22Rv1 (cell line): ENCODE measurements at regions not wholly inside any gene's neighbourhood (a gene's known extent, or its start where the extent isn't known, plus 50 kb on each side); places are given as distances from the start of the nearest gene placed in this dataset.

Source experiments
- H3K27ac ChIP-seq: fragments of 450-650 bp; 2 replicates; pipeline ENCODE4 v1.5.1; 2017
- ZFX ChIP-seq: fragments of 450-650 bp; IDR thresholded peaks from 2 replicates; pipeline ENCODE4 v1.6.1; 2017; ENCODE audit warnings: antibody characterized with exemption, borderline replicate concordance
- TF ChIP-seq, protein P1 (sequence below): fragments of 450-650 bp; IDR thresholded peaks from 2 replicates; pipeline ENCODE4 v1.5.1; 2017; ENCODE audit warnings: mild to moderate bottlenecking

DNA sequence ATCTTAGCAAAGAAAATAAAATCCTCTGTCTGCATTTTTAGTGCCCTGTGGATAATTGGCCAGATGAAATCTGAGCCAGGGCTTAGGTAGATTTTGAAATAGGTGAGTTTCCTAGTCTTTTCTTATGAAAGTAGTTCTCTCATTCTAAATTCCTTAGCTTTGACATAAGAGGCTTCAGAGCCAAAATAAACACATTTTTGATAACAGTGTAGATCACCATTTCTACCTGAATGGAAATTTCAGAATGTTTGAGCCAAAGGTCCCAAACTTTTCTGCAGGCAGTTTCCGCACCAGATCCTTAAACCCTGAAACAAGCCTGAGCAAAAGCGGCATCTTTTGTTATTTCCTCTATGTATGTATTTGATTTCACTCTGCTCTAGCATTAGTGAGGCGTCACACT, 551.2 kb downstream of the EFNB2 start:
- TF ChIP-seq, protein P1, sequence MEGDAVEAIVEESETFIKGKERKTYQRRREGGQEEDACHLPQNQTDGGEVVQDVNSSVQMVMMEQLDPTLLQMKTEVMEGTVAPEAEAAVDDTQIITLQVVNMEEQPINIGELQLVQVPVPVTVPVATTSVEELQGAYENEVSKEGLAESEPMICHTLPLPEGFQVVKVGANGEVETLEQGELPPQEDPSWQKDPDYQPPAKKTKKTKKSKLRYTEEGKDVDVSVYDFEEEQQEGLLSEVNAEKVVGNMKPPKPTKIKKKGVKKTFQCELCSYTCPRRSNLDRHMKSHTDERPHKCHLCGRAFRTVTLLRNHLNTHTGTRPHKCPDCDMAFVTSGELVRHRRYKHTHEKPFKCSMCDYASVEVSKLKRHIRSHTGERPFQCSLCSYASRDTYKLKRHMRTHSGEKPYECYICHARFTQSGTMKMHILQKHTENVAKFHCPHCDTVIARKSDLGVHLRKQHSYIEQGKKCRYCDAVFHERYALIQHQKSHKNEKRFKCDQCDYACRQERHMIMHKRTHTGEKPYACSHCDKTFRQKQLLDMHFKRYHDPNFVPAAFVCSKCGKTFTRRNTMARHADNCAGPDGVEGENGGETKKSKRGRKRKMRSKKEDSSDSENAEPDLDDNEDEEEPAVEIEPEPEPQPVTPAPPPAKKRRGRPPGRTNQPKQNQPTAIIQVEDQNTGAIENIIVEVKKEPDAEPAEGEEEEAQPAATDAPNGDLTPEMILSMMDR: no peak
- no peak overlapping the region for H3K27ac ChIP-seq

DNA sequence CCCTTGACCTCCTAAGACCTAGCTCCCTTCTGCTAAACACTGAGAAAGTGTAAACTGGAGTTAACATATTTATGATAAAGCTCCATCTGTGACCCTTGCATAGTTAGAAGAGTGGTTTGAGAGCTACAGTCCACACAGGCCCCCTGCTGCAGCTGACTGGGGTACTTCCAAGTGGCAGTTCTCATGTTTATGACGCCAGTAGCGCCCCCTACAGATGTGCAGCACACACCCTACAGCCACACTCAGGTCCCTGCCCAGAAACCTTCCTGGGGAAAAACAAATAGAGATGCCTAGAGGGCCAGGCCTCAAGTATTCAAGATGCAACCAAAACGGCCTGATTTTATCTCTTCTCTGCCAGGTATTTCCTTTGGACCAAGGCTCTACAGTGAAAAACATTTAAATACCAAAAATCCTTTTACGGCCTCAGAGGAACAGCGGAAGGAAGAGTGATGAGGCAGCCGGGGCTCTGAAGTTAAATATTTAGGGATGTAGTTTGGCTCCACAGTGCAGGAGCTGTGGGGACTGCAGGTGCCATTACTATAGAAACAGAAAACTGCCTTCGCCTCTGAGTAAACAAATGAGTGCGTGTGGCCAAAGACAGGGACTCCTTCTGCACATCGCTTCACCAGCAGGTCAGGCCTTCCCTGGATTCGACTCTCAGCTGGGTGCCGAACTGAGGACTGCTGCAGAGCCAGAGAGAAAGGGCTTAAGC, 553.1 kb downstream of the EFNB2 start:
- no peak overlapping the region for H3K27ac ChIP-seq
- TF ChIP-seq ZFX: no peak
- TF ChIP-seq, protein P1: no peak

DNA sequence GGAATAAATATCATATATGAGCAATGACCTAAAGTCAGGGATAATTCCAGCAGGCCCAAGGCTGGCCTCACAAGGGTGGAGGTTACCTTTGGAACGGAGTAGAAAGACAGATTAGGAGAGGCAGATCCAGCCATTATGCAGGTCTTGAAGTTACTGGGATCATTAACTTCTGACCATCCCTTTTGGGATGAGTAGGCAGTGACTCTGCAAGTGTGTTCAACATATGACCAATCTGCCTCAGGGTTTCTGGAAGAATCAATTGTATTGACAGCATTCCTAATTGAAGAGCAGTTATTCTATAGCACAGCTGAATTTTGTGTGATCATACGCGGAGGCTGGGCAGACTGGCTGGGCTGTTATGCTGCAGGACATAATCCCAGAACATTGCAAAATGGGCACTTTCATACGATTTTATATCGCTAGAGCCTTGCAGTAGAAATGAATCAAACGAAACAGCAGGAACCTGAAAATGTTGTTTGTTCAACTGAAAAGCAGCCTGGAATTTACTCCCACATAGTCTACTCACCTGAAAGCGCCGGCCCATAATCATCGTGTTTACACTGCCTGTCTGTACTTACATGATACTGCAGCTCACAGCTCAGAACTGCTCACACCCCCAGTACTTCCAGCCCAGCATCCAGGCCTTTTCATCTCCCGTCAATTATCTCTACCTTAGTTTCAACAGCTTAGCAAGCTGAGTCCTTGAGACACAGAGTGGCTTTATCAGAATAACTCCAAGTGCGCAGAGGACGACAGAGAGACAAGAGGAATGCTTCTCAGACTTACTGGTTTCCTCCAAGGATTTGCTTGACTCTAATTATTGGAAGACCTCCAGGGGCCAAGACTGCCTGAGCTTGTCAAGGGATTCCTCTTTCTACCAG, 556.1 kb downstream of the EFNB2 start:
- H3K27ac ChIP-seq: no peak overlapping the region
- no peak for TF ChIP-seq ZFX
- TF ChIP-seq, protein P1: no peak

DNA sequence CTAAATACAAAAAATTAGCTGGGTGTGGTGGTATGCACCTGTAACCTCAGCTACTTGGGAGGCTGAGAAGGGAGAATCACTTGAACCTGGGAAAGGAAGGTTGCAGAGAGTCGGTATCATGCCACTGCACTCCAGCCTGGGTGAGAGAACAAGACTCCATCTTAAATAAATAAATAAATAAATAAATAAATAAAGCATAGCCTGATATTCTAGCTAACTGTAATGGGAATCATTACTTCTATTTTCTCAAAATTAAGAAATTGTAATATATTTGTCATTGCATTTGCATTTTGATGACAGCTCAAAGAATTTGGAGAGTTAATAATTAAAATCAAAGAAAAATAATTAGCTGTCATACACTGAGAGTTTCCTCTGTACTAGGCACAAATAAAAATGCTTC, 561.1 kb downstream of the EFNB2 start:
- no peak overlapping the region for H3K27ac ChIP-seq
- TF ChIP-seq, protein P1: no peak
- TF ChIP-seq ZFX: no peak

DNA sequence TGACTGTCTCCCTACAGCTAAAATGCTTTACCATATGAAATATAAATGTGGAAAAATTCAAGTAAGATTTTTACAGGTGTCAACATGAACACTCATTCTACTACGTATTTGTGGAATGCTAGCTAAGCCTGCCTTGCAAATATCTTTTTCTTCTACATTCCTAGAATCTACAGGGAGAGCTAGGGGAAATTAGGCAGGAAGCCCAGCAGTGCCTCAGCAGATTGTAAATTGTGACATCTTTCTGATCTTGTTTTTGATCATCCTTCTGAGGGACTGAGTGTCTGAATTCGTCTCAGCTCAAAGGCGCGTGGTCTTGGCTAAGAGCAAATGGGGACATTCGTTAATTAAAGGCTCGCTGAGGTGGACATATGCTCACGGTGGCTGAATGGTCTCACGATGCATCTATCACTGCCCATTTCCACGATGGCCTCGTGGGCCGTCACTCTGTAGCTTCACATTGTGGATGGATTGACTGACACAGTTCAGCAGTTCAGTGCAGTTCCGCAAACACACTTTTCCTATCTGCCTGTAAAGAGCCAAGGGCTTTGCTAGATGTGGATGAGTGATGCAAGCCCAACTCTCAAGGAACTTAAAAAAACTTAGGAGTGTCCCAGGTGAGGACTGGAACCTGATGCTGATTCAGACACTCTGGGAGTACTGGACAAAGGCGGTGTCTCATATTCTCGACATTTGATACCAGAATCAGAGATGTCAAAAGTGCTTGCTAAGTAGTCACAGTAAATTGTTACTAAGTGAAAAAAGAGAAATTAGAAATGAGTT, 562.5 kb downstream of the EFNB2 start:
- 0 out of 2 replicates have a peak overlapping the region, but pooled peaks have one; percentile 41 for H3K27ac ChIP-seq
- TF ChIP-seq ZFX: no peak

DNA sequence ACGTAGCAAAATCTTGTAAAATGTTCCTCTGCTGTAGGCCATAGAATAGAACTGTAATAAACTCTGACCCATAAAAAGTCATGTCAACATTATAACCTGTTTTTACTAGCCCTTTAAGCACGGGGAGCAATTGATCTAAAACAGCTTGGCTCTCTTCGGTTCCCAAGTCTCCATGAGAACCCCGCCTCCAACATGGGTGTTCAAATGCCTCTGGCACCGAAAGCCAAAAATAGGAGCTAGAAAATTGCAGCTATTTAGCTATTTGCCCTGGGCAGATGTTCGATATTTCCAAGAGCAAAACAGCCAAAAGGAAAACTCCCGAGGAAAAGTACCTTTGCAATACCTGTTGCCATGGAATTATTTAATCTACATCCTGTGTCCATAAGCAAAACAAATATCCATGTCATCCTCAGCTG, 563.1 kb downstream of the EFNB2 start:
- no peak for TF ChIP-seq ZFX
- H3K27ac ChIP-seq: peak overlapping the region; percentile 41; the same call in 1 of the 2 replicates

DNA sequence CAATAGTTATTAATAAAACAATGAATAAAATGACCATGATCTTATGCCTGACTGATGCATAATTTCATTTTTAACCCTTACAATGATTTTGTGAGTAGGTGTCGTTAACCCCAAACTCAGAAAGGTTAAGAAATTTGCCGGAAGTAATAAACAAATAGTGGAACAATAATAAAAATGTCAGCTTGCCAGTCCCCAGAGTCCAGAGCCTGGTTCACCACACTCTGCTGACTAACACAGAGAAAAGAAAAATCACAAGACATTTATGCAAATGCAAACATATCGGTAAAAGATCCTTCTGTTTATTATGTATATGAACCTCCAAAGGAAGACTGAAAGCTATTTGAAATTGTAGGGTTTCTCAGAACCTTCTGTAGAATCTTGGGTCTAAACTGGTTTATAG, 563.7 kb downstream of the EFNB2 start:
- H3K27ac ChIP-seq: peak overlapping the region; percentile 41; the same call in 1 of the 2 replicates
- TF ChIP-seq, protein P1: no peak
- no peak for TF ChIP-seq ZFX

DNA sequence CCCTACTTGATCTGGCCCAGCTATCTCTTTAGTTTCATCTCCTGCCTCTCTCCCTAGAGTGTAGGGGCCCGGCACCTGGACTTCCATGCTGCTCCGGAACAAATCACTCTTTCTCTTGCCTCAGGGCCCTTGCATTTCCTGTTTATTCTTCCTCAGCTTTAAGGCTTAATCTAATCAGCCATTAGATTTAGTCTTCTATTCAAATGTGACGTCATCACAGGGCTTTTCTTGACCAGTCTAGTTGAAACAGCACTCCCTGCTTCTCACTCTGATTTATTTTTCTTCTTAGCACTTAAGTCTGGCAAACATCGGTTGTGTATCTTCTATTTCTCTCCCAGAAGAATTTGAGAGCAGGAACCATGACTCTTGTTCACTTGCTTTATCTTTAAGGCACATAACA, 564.1 kb downstream of the EFNB2 start:
- TF ChIP-seq, protein P1: no peak
- TF ChIP-seq ZFX: no peak

More for the DNA sequence above, 564.1 kb downstream of the EFNB2 start:
- H3K27ac ChIP-seq: no peak overlapping the region
